Liver (tissue), 8 donors: ENCODE measurements at regions not wholly inside any gene's neighbourhood (a gene's known extent, or its start where the extent isn't known, plus 50 kb on each side); places are given as distances from the start of the nearest gene placed in this dataset.
"Not testable (repeated sequence)": the region's sequence is repeated elsewhere in the genome, so short reads cannot be mapped to it uniquely, and the experiment has no call there.

ENCODE experiments used
- DNase-seq: peaks from one replicate; pipeline ENCODE4 v3.0.0-alpha.2; 2017; ENCODE audit warnings: low spot score
- H3K27ac ChIP-seq, 2 donors: one replicate each; pipeline ENCODE4 v1.7.0; 2013; ENCODE audit warnings: inconsistent platforms in 2 of 2, low read length in 2 of 2, control low read depth in 1 of 2, low read depth in 1 of 2, mild to moderate bottlenecking in 1 of 2
- H3K27me3 ChIP-seq, 4 donors: one replicate each; pipeline versions ENCODE4 v1.6.1 to v1.7.0; 2013; ENCODE audit warnings: low read length in 3 of 4, inconsistent platforms in 1 of 4, mild to moderate bottlenecking in 1 of 4, moderate library complexity in 1 of 4; ENCODE audit not compliant: control insufficient read depth in 4 of 4, insufficient read depth in 4 of 4
- H3K36me3 ChIP-seq, 4 donors: one replicate each; pipeline versions ENCODE4 v1.6.1 to v1.7.0; 2013; ENCODE audit warnings: low read length in 3 of 4, mild to moderate bottlenecking in 3 of 4, low read depth in 1 of 4, moderate library complexity in 1 of 4; ENCODE audit not compliant: control insufficient read depth in 4 of 4, insufficient read depth in 3 of 4
- H3K4me1 ChIP-seq, 4 donors: one replicate each; pipeline versions ENCODE4 v1.6.1 to v1.7.0; 2013; ENCODE audit warnings: low read length in 3 of 4, mild to moderate bottlenecking in 3 of 4, moderate library complexity in 1 of 4; ENCODE audit not compliant: control insufficient read depth in 4 of 4, insufficient read depth in 4 of 4
- H3K4me3 ChIP-seq, 3 donors: one replicate each; pipeline versions ENCODE4 v1.6.1 to v1.7.0; 2013; ENCODE audit warnings: low read length in 3 of 3, control low read depth in 1 of 3, low read depth in 1 of 3, mild to moderate bottlenecking in 1 of 3
- H3K9ac ChIP-seq, 2 donors: one replicate each; pipeline ENCODE4 v1.7.0; 2013; ENCODE audit warnings: low read length in 2 of 2, mild to moderate bottlenecking in 2 of 2, moderate library complexity in 2 of 2, control low read depth in 1 of 2, low read depth in 1 of 2
- H3K9me3 ChIP-seq, 4 donors: one replicate each; pipeline versions ENCODE4 v1.6.1 to v1.7.0; 2013; ENCODE audit warnings: low read length in 3 of 4; ENCODE audit not compliant: control insufficient read depth in 4 of 4
- ATF3 ChIP-seq: IDR thresholded peaks from 2 replicates; pipeline ENCODE4 v1.6.1; 2016; ENCODE audit warnings: antibody characterized with exemption
- CTCF ChIP-seq: fragments of 150-350 bp; IDR thresholded peaks from 2 replicates; pipeline ENCODE4 v1.5.1; 2017; ENCODE audit warnings: improper control_type of control experiment, low read depth, low read length; ENCODE audit not compliant: missing input control
- EGR1 ChIP-seq, 2 donors: IDR thresholded peaks; 2 replicates each; pipeline ENCODE4 v1.6.1; 2016 to 2018; ENCODE audit warnings: antibody characterized with exemption in 2 of 2, low read depth in 2 of 2
- FOXA1 ChIP-seq: IDR thresholded peaks from 2 replicates; pipeline ENCODE4 v1.6.1; 2016; ENCODE audit warnings: antibody characterized with exemption
- FOXA2 ChIP-seq: IDR thresholded peaks from 2 replicates; pipeline ENCODE4 v1.6.1; 2016; ENCODE audit warnings: antibody characterized with exemption
- GABPA ChIP-seq, 2 donors: IDR thresholded peaks in 1 of 2; conservative IDR thresholded peaks in 1 of 2; 2 replicates each; pipeline ENCODE4 v1.6.1; 2016; ENCODE audit warnings: antibody characterized with exemption in 2 of 2, mild to moderate bottlenecking in 1 of 2, moderate library complexity in 1 of 2
- HNF4A ChIP-seq, 2 donors: conservative IDR thresholded peaks; 2 replicates each; pipeline ENCODE4 v1.6.1; 2016; ENCODE audit warnings: antibody characterized with exemption in 2 of 2, mild to moderate bottlenecking in 2 of 2
- HNF4G ChIP-seq: IDR thresholded peaks from 2 replicates; pipeline ENCODE4 v1.6.1; 2016; ENCODE audit warnings: antibody characterized with exemption
- JUND ChIP-seq, 2 donors: IDR thresholded peaks; 2 replicates each; pipeline ENCODE4 v1.6.1; 2016; ENCODE audit warnings: antibody characterized with exemption in 2 of 2
- MAX ChIP-seq: IDR thresholded peaks from 2 replicates; pipeline ENCODE4 v1.6.1; 2016; ENCODE audit warnings: antibody characterized with exemption
- NR2F2 ChIP-seq: IDR thresholded peaks from 2 replicates; pipeline ENCODE4 v1.6.1; 2016; ENCODE audit warnings: antibody characterized with exemption
- RAD21 ChIP-seq, 2 donors: IDR thresholded peaks; 2 replicates each; pipeline ENCODE4 v1.6.1; 2016; ENCODE audit warnings: antibody characterized with exemption in 2 of 2, mild to moderate bottlenecking in 2 of 2
- REST ChIP-seq: IDR thresholded peaks from 2 replicates; pipeline ENCODE4 v1.6.1; 2016; ENCODE audit warnings: antibody characterized with exemption, mild to moderate bottlenecking
- RXRA ChIP-seq, 2 donors: IDR thresholded peaks; 2 replicates each; pipeline ENCODE4 v1.6.1; 2017 to 2018; ENCODE audit warnings: antibody characterized with exemption in 2 of 2, mild to moderate bottlenecking in 1 of 2
- SP1 ChIP-seq: IDR thresholded peaks from 2 replicates; pipeline ENCODE4 v1.6.1; 2018; ENCODE audit warnings: antibody characterized with exemption, mild to moderate bottlenecking
- TAF1 ChIP-seq: conservative IDR thresholded peaks from 2 replicates; pipeline ENCODE4 v1.6.1; 2016; ENCODE audit warnings: antibody characterized with exemption, mild to moderate bottlenecking
- YY1 ChIP-seq: IDR thresholded peaks from 2 replicates; pipeline ENCODE4 v1.6.1; 2016; ENCODE audit warnings: antibody characterized with exemption, mild to moderate bottlenecking
- ZBTB33 ChIP-seq: IDR thresholded peaks from 2 replicates; pipeline ENCODE4 v1.6.1; 2016; ENCODE audit warnings: antibody characterized with exemption
- WGBS: extraction: QIAGEN DNeasy Blood & Tissue Kit; methylation state at CpG from one replicate; pipeline ENCODE4 v1.1.7; 2013; 5-methylcytosine and 5-hydroxymethylcytosine counted together
- donor health status: healthy.
- donor health status: healthy.
- donor health status: healthy.
- donor health status: healthy.
- donor health status: healthy.

GRCh38 chr12:45522227-45522626 is 207.3 kb upstream of the ARID2 start (continued):
- TF ChIP-seq MAX (no peak), HNF4G (no peak), FOXA1 (no peak), SP1 (no peak), JUND (IDR thresholded peaks at IDR 0.05) (no peak)

- DNase-seq, H3K9ac ChIP-seq, H3K36me3 ChIP-seq, H3K4me1 ChIP-seq, H3K9me3 ChIP-seq, H3K27me3 ChIP-seq, H3K4me3 ChIP-seq, H3K27ac ChIP-seq: not testable (repeated sequence)
- WGBS: 46% methylated on average over 1 of the region's 1 CpG
These were observed 202.7 kb upstream of the ARID2 start for GRCh38 chr12:45526823-45527222.

- no peak for TF ChIP-seq MAX
- no peak for TF ChIP-seq ATF3
- no peak for TF ChIP-seq NR2F2
- no peak for TF ChIP-seq GABPA (IDR thresholded peaks at IDR 0.05 in 1 of 2, conservative IDR thresholded peaks at IDR 0.05 in 1 of 2)
- TF ChIP-seq REST: no peak
- no peak for TF ChIP-seq HNF4A (conservative IDR thresholded peaks at IDR 0.05)
- no peak for TF ChIP-seq RXRA (IDR thresholded peaks at IDR 0.05)
- TF ChIP-seq RAD21 (IDR thresholded peaks at IDR 0.05): no peak
- no peak for TF ChIP-seq TAF1
- TF ChIP-seq JUND (IDR thresholded peaks at IDR 0.05): no peak
- no peak for TF ChIP-seq FOXA2
- no peak for TF ChIP-seq SP1
- TF ChIP-seq EGR1 (IDR thresholded peaks at IDR 0.05; ENCODE audit: low read depth in 2 of 2): no peak
- TF ChIP-seq FOXA1: no peak
- TF ChIP-seq YY1: no peak
- no peak for TF ChIP-seq ZBTB33
- TF ChIP-seq HNF4G: no peak
- no peak for TF ChIP-seq CTCF
- no peaks in the 10 kb centered on the region for H3K27me3 ChIP-seq
- no peak overlapping the region for H3K27ac ChIP-seq
- no peak for DNase-seq
- H3K9me3 ChIP-seq: peaks cover 0 to 2% (median 0%) of the 10 kb centered on the region in 4 donors
- no peaks in the 10 kb centered on the region for H3K36me3 ChIP-seq
- no peak overlapping the region for H3K4me3 ChIP-seq
- no peaks in the 10 kb centered on the region for H3K4me1 ChIP-seq
- no peak overlapping the region for H3K9ac ChIP-seq
- WGBS: 68% methylated on average over 4 of the region's 4 CpGs
These were observed 197.4 kb upstream of the ARID2 start for GRCh38 chr12:45532113-45532512.
